Activated naive CD8-positive, alpha-beta T cell treated with anti-CD3 and anti-CD28 coated beads for 36 hours (primary cell): ENCODE measurements at regions not wholly inside any gene's neighbourhood (a gene's known extent, or its start where the extent isn't known, plus 50 kb on each side); places are given as distances from the start of the nearest gene placed in this dataset.
A peak's percentile ranks its signal among the peaks of the same experiment; 100 is the strongest.
"Not testable (repeated sequence)": the region's sequence is repeated elsewhere in the genome, so short reads cannot be mapped to it uniquely, and the experiment has no call there.

Source experiments
- DNase-seq: peaks from one replicate; pipeline ENCODE4 v3.0.0; 2021
- H3K27ac Mint-ChIP-seq: one replicate; pipeline ENCODE4 v1.8.0; 2022; ENCODE audit warnings: mild to moderate bottlenecking, moderate library complexity, mixed read lengths
- H3K27me3 Mint-ChIP-seq: one replicate; pipeline ENCODE4 v1.8.0; 2022; ENCODE audit warnings: mild to moderate bottlenecking, mixed read lengths
- H3K36me3 Mint-ChIP-seq: one replicate; pipeline ENCODE4 v1.8.0; 2021; ENCODE audit warnings: mild to moderate bottlenecking, mixed read lengths
- H3K4me1 Mint-ChIP-seq: one replicate; pipeline ENCODE4 v1.8.0; 2021; ENCODE audit warnings: mixed read lengths
- H3K4me3 Mint-ChIP-seq: one replicate; pipeline ENCODE4 v1.8.0; 2022; ENCODE audit warnings: mild to moderate bottlenecking, moderate library complexity, mixed read lengths
- H3K9me3 Mint-ChIP-seq: one replicate; pipeline ENCODE4 v1.8.0; 2022; ENCODE audit warnings: mixed read lengths

DNA sequence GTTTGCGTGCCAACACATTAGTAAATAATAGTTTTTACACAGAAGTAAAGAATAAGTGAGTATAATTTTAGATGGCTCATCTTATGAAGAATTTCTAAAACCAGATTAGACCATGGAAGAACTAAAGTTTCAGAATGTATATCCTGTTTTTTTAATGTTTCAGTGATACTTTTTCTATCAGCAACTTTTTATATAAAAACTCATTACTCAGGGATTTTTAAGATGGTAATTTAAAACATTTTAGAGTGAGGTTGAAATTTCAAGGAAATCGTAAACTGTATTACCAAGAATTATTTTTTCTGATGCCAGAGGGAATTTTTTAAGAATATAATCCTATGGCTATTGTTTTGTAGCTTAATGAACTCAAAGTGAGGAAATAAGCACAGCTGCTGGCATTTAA, 128.5 kb upstream of the FANCL start:
- no peaks in the 10 kb centered on the region for H3K4me1 Mint-ChIP-seq
- no peaks in the 10 kb centered on the region for H3K36me3 Mint-ChIP-seq
- DNase-seq, result no peak
- H3K4me3 Mint-ChIP-seq, result no peak overlapping the region
- H3K27me3 Mint-ChIP-seq, result peaks cover 7% of the 10 kb centered on the region
- H3K27ac Mint-ChIP-seq, result no peak overlapping the region
- no peaks in the 10 kb centered on the region for H3K9me3 Mint-ChIP-seq

- H3K4me1 Mint-ChIP-seq, result no peaks in the 10 kb centered on the region
- H3K36me3 Mint-ChIP-seq, result no peaks in the 10 kb centered on the region
- no peak overlapping the region for H3K27ac Mint-ChIP-seq
- no peak for DNase-seq
- no peaks in the 10 kb centered on the region for H3K9me3 Mint-ChIP-seq
- peaks cover 15% of the 10 kb centered on the region for H3K27me3 Mint-ChIP-seq
- no peak overlapping the region for H3K4me3 Mint-ChIP-seq
These were observed 123.0 kb upstream of the FANCL start for GRCh38 chr2:58364098-58364497.

DNA sequence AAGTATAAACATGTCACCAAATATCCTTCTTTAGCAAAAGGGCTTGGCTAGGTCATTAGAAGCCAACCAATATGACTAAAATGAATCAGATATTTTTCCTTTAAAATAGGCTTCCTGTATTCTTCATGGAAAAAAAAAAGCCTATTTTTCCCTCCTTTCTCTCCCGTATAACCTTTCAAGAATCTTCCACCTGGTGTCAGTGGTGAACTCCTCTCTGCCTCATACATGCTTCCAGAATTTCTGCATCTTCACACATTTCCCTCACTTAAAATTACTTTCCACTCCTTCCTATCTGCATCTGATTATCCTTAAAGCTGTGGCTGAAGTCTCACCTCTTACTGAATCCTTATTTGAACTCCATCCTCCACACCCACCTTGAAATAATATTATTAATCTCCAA, 116.9 kb upstream of the FANCL start:
- H3K36me3 Mint-ChIP-seq, result no peaks in the 10 kb centered on the region
- H3K4me3 Mint-ChIP-seq, result no peak overlapping the region
- peaks cover 35% of the 10 kb centered on the region for H3K27me3 Mint-ChIP-seq
- no peak overlapping the region for H3K27ac Mint-ChIP-seq
- H3K9me3 Mint-ChIP-seq, result no peaks in the 10 kb centered on the region
- no peaks in the 10 kb centered on the region for H3K4me1 Mint-ChIP-seq
- no peak for DNase-seq

GRCh38 chr2:58357521-58357920, 116.4 kb upstream of the FANCL start:
- H3K27ac Mint-ChIP-seq, result no peak overlapping the region
- peaks cover 40% of the 10 kb centered on the region for H3K27me3 Mint-ChIP-seq

GRCh38 chr2:58354230-58354629, 113.1 kb upstream of the FANCL start:
- H3K27ac Mint-ChIP-seq, result no peak overlapping the region
- no peaks in the 10 kb centered on the region for H3K36me3 Mint-ChIP-seq
- no peaks in the 10 kb centered on the region for H3K9me3 Mint-ChIP-seq
- DNase-seq, result no peak
- peaks cover 7% of the 10 kb centered on the region for H3K4me1 Mint-ChIP-seq
- no peak overlapping the region for H3K4me3 Mint-ChIP-seq
- peaks cover 55% of the 10 kb centered on the region for H3K27me3 Mint-ChIP-seq

More at GRCh38 chr2:58357521-58357920, 116.4 kb upstream of the FANCL start:
- Mint-ChIP-seq H3K4me3 (no peak overlapping the region), H3K4me1 (no peaks in the 10 kb centered on the region), H3K36me3 (no peaks in the 10 kb centered on the region), H3K9me3 (no peaks in the 10 kb centered on the region)
- no peak for DNase-seq

DNA sequence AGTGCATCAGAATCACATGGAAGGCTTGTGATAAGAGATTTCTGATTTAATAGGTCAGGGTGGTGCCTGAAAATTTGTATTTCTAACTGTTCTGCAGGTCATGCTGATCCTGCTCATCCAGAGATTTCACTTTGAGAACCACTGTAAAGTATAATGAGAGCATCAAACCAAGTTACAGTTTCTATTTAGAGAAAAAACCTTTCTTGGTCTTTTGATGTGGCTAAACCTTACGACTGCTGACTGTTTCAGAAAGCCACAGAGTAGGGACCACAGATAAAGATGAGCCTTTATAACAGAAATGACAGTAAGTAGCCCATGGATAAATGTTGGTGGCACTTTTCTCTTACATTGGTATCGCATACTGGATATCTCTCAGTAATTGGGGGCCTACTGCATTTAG, 109.4 kb upstream of the FANCL start:
- Mint-ChIP-seq H3K4me1 (peaks cover 7% of the 10 kb centered on the region), H3K36me3 (peaks cover 2% of the 10 kb centered on the region), H3K9me3 (peaks cover 4% of the 10 kb centered on the region), H3K27ac (no peak overlapping the region), H3K4me3 (no peak overlapping the region), H3K27me3 (peaks cover 77% of the 10 kb centered on the region)
- no peak for DNase-seq

GRCh38 chr2:58347810-58348209, 106.7 kb upstream of the FANCL start:
- peaks cover 65% of the 10 kb centered on the region for H3K27me3 Mint-ChIP-seq

GRCh38 chr2:58341047-58341446, 99.9 kb upstream of the FANCL start:
- Mint-ChIP-seq H3K9me3 (peaks cover 18% of the 10 kb centered on the region), H3K4me3 (no peak overlapping the region), H3K36me3 (no peaks in the 10 kb centered on the region), H3K27me3 (peaks cover 25% of the 10 kb centered on the region), H3K27ac (no peak overlapping the region), H3K4me1 (no peaks in the 10 kb centered on the region)
- DNase-seq, result no peak

More at GRCh38 chr2:58347810-58348209, 106.7 kb upstream of the FANCL start:
- DNase-seq, result no peak
- no peak overlapping the region for H3K27ac Mint-ChIP-seq
- H3K36me3 Mint-ChIP-seq, result peaks cover 2% of the 10 kb centered on the region
- H3K4me3 Mint-ChIP-seq, result no peak overlapping the region
- H3K9me3 Mint-ChIP-seq, result peaks cover 8% of the 10 kb centered on the region
- peaks cover 7% of the 10 kb centered on the region for H3K4me1 Mint-ChIP-seq

GRCh38 chr2:58339548-58340243, 98.6 kb upstream of the FANCL start:
- no peak for DNase-seq
- Mint-ChIP-seq H3K9me3 (peaks cover 18% of the 10 kb centered on the region), H3K4me3 (no peak overlapping the region), H3K4me1 (no peaks in the 10 kb centered on the region), H3K36me3 (no peaks in the 10 kb centered on the region), H3K27me3 (peaks cover 23% of the 10 kb centered on the region), H3K27ac (no peak overlapping the region)

GRCh38 chr2:58336416-58336815, 95.3 kb upstream of the FANCL start:
- no peak for DNase-seq
- Mint-ChIP-seq H3K4me1 (no peaks in the 10 kb centered on the region), H3K9me3 (peaks cover 3% of the 10 kb centered on the region), H3K36me3 (no peaks in the 10 kb centered on the region), H3K27ac (no peak overlapping the region), H3K4me3 (no peak overlapping the region), H3K27me3 (peaks cover 4% of the 10 kb centered on the region)

DNA sequence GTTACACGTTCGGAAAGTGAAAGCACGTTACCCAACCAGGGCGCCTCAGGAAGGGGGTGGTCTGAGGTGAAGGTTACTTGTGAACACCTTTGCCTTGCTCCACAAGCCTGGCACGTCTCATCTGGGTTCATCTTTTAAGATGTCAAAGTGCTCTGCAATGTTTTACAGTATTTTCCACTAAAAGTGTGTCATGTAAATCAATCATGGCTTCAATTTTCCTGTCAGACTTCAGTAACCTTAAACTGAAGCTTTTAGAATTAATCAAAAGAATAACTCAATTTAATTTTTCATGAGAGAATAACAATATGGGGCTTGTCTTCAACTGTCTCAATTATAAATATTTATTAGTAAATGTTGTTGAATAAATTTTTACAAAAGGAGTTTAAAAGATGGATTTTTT, 93.3 kb upstream of the FANCL start:
- peak; percentile 11 for DNase-seq
- H3K9me3 Mint-ChIP-seq, result no peaks in the 10 kb centered on the region

DNA sequence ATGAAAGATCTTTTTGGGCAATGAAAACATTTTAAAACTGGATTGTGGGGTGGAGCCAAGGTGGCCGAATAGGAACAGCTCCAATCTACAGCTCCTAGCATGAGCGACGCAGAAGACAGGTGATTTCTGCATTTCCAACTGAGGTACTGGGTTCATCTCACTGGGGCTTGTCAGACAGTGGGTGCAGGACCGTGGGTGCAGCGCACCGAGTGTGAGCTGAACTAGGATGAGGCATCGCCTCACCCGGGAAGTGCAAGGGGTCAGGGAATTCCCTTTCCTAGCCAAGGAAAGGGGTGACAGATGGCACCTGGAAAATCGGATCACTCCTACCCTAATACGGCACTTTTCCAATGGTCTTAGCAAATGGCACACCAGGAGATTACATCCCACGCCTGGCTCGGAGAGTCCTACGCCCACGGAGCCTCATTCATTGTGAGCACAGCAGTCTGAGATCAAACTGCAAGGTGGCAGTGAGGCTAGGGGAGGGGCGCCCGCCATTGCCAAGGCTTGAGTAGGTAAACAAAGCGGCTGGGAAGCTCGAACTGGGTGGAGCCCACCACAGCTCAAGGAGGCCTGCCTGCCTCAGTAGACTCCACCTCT, 84.3 kb upstream of the FANCL start:
- H3K36me3 Mint-ChIP-seq, DNase-seq, H3K27me3 Mint-ChIP-seq, H3K4me3 Mint-ChIP-seq, H3K27ac Mint-ChIP-seq, H3K9me3 Mint-ChIP-seq, H3K4me1 Mint-ChIP-seq: not testable (repeated sequence)

More for the DNA sequence above, 93.3 kb upstream of the FANCL start:
- no peak overlapping the region for H3K4me3 Mint-ChIP-seq
- no peak overlapping the region for H3K27ac Mint-ChIP-seq
- H3K27me3 Mint-ChIP-seq, result peaks cover 3% of the 10 kb centered on the region
- H3K4me1 Mint-ChIP-seq, result no peaks in the 10 kb centered on the region
- no peaks in the 10 kb centered on the region for H3K36me3 Mint-ChIP-seq

DNA sequence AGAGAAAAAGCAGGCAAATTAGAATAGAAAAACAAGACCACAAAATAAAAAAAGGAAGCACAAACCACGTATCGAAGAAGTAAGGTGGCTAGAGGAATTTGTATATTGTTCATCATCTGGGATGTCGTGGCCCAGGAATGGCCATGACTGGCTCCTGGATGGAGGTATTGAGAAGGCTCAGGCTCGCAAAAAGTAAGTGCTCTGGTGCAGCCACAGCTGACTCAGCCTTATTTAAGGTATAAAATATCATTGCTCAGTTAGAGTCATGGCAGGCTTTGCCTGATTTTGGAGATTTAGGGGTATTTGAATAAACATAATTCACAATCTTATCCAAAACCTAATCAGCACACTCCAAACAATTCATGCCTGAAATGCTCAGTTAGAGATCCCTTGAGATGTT, 78.4 kb upstream of the FANCL start:
- Mint-ChIP-seq H3K4me3 (no peak overlapping the region), H3K36me3 (no peaks in the 10 kb centered on the region)

DNA sequence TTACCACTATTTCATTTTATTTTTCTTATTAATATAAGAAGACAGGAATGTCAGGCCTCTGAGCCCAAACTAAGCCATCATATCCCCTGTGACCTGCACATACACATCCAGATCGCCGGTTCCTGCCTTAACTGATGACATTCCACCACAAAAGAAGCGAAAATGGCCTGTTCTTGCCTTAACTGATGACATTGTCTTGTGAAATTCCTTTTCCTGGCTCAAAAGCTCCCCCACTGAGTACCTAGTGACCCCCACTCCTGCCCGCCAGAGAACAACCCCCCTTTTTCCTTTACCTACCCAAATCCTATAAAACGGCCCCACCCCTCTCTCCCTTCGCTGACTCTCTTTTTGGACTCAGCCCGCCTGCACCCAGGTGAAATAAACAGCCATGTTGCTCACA, 77.8 kb upstream of the FANCL start:
- not testable (repeated sequence) for H3K9me3 Mint-ChIP-seq, H3K27ac Mint-ChIP-seq, H3K36me3 Mint-ChIP-seq, H3K4me1 Mint-ChIP-seq, H3K4me3 Mint-ChIP-seq, DNase-seq, H3K27me3 Mint-ChIP-seq

More for the DNA sequence above, 78.4 kb upstream of the FANCL start:
- no peak for DNase-seq
- peaks cover 3% of the 10 kb centered on the region for H3K27me3 Mint-ChIP-seq
- H3K27ac Mint-ChIP-seq, result no peak overlapping the region
- no peaks in the 10 kb centered on the region for H3K9me3 Mint-ChIP-seq
- no peaks in the 10 kb centered on the region for H3K4me1 Mint-ChIP-seq

DNA sequence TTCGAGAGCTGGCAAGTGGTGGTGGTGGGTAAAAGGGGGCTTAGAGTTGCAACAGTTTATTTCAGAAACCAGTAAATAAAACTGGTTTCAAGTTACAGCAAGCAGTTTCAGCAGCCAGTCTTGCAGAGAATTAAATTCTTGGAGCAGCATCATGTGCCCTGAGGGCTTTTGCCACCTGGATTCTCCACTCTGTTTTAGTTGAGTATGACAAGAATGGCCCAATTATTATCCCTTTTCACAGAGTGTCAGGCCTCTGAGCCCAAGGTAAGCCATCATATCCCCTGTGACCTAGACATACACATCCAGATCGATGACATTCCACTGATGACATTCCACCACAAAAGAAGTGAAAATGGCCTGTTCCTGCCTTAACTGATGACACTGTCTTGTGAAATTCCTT, 72.8 kb upstream of the FANCL start:
- Mint-ChIP-seq H3K4me3 (no peak overlapping the region), H3K9me3 (no peaks in the 10 kb centered on the region), H3K27ac (no peak overlapping the region), H3K27me3 (no peaks in the 10 kb centered on the region), H3K36me3 (no peaks in the 10 kb centered on the region), H3K4me1 (no peaks in the 10 kb centered on the region)
- DNase-seq, result no peak

DNA sequence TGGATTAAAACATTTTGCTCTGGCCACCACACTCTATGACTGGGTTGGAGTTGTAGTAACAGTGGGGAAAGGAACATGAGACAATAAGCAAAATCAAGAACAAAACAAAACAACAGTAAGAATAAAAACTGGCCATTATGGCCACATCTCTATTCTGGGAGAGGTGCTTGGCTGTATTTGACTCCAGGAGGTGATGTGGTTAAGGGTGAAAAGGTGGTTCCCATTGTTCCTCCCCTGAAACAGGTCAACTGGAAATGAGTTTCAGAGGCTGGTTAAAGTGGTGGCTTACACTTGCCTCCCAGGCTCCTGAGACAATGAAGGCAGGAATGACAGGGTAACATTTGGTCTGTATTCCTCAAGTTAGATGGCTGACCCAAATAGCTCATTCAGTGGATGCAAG, 67.3 kb upstream of the FANCL start:
- Mint-ChIP-seq H3K27ac (no peak overlapping the region), H3K27me3 (peaks cover 15% of the 10 kb centered on the region), H3K4me3 (no peak overlapping the region), H3K36me3 (no peaks in the 10 kb centered on the region), H3K9me3 (no peaks in the 10 kb centered on the region), H3K4me1 (no peaks in the 10 kb centered on the region)
- no peak for DNase-seq
